Hematopoietic multipotent progenitor cell treated with erythropoietin and hydrocortisone succinate and interleukin-3 and kit ligand, for 8 days (in vitro differentiated cells): ENCODE measurements at regions not wholly inside any gene's neighbourhood (a gene's known extent, or its start where the extent isn't known, plus 50 kb on each side); places are given as distances from the start of the nearest gene placed in this dataset.

Experiments
- DNase-seq: peaks from one replicate; pipeline ENCODE4 v3.0.0-alpha.2; 2015

GRCh38 chr7:54963155-54963554 is 55.7 kb upstream of the EGFR start:
- no peak for DNase-seq

GRCh38 chr7:54964136-54964535 is 54.7 kb upstream of the EGFR start:
- DNase-seq: no peak

GRCh38 chr7:54967377-54967776 is 51.4 kb upstream of the EGFR start:
- DNase-seq: no peak

GRCh38 chr7:54968018-54968417 is 50.8 kb upstream of the EGFR start:
- DNase-seq: no peak
